H1 (cell line): ENCODE measurements at regions not wholly inside any gene's neighbourhood (a gene's known extent, or its start where the extent isn't known, plus 50 kb on each side); places are given as distances from the start of the nearest gene placed in this dataset.
A peak's percentile ranks its signal among the peaks of the same experiment; 100 is the strongest.

Source experiments
- CTCF ChIA-PET: fragments of 300-600 bp; sonication (Branson Sonifier 250); formaldehyde crosslinking; loops from one replicate; lab custom pipeline; 2021; ENCODE audit not compliant: partially characterized antibody; lab: Charles Lee
- POLR2A ChIA-PET: fragments of 300-600 bp; sonication (Branson Sonifier 250); formaldehyde crosslinking; loops from one replicate; lab custom pipeline; 2021; ENCODE audit warnings: inconsistent platforms; ENCODE audit not compliant: partially characterized antibody; lab: Charles Lee
- DNase-seq, 2 experiments: peaks; one replicate each; pipeline versions ENCODE4 v3.0.0 to v3.0.0-alpha.2; 2010 to 2022; ENCODE audit warnings: low spot score in 2 of 2, low read depth in 1 of 2, mixed read lengths in 1 of 2
- FAIRE-seq: peaks from 2 replicates; lab custom pipeline; 2011; peaks lifted over from hg19 to GRCh38; lab: Jason Lieb, UNC
- H2AFZ ChIP-seq: 2 replicates; pipeline ENCODE4 v1.8.1; 2012; ENCODE audit warnings: low read length, inconsistent platforms
- H2AK5ac ChIP-seq: 2 replicates; pipeline ENCODE4 v1.6.1; 2013; ENCODE audit warnings: low read depth, low read length
- H2BK120ac ChIP-seq: replicated peaks from 2 replicates; pipeline ENCODE3; 2013; ENCODE audit warnings: low read depth, low read length, inconsistent platforms
- H2BK12ac ChIP-seq: 2 replicates; pipeline ENCODE4 v1.6.1; 2013; ENCODE audit warnings: low read depth, low read length
- H2BK15ac ChIP-seq: 2 replicates; pipeline ENCODE4 v1.6.1; 2013; ENCODE audit warnings: low read length
- H2BK20ac ChIP-seq: 2 replicates; pipeline ENCODE4 v1.6.1; 2013; ENCODE audit warnings: low read length
- H2BK5ac ChIP-seq: 2 replicates; pipeline ENCODE4 v1.6.1; 2013; ENCODE audit warnings: low read depth, low read length
- H3K14ac ChIP-seq: 2 replicates; pipeline ENCODE4 v1.6.1; 2013; ENCODE audit warnings: inconsistent platforms; ENCODE audit not compliant: insufficient read length
- H3K18ac ChIP-seq: 2 replicates; pipeline ENCODE4 v1.6.1; 2013; ENCODE audit warnings: low read length; ENCODE audit errors: extremely low read depth
- H3K23ac ChIP-seq: 2 replicates; pipeline ENCODE4 v1.6.1; 2013; ENCODE audit warnings: inconsistent platforms; ENCODE audit not compliant: insufficient read length
- H3K23me2 ChIP-seq: 2 replicates; pipeline ENCODE4 v1.6.1; 2013; ENCODE audit warnings: low read depth, low read length
- H3K27ac ChIP-seq: 2 replicates; pipeline ENCODE4 v1.6.1; 2011; ENCODE audit warnings: low read depth, low read length, inconsistent platforms
- H3K27me3 ChIP-seq, 4 experiments: replicated peaks in 1 of 4; 1 replicate in 1 of 4; 2 replicates in 3 of 4; pipeline versions ENCODE4 v1.6.1 to v1.8.1; 2011 to 2013; ENCODE audit warnings: low read length in 3 of 4, mild to moderate bottlenecking in 3 of 4, inconsistent platforms in 2 of 4, mixed read lengths in 2 of 4, moderate library complexity in 1 of 4; ENCODE audit not compliant: control insufficient read depth in 3 of 4, insufficient read depth in 3 of 4; ENCODE audit errors: extremely low read depth in 1 of 4
- H3K36me3 ChIP-seq, 4 experiments: 2 replicates each; pipeline versions ENCODE4 v1.6.1 to v1.8.1; 2011 to 2013; ENCODE audit warnings: mild to moderate bottlenecking in 4 of 4, low read length in 3 of 4, moderate library complexity in 2 of 4, control low read depth in 1 of 4, inconsistent platforms in 1 of 4; ENCODE audit not compliant: insufficient read depth in 4 of 4, control insufficient read depth in 2 of 4
- H3K4ac ChIP-seq: replicated peaks from 2 replicates; pipeline ENCODE3; 2013; ENCODE audit warnings: low read length, low read depth, mixed read lengths, inconsistent platforms; ENCODE audit not compliant: insufficient read length
- H3K4me1 ChIP-seq, 4 experiments: replicated peaks in 1 of 4; 1 replicate in 1 of 4; 2 replicates in 3 of 4; pipeline versions ENCODE4 v1.6.1 to v1.8.1; 2011 to 2013; ENCODE audit warnings: low read length in 3 of 4, inconsistent platforms in 2 of 4, mixed read lengths in 1 of 4; ENCODE audit not compliant: insufficient read depth in 4 of 4, control insufficient read depth in 3 of 4
- H3K4me2 ChIP-seq, 2 experiments: 2 replicates each; pipeline versions ENCODE4 v1.6.1 to v1.8.1; 2011 to 2013; ENCODE audit warnings: low read depth in 2 of 2, low read length in 2 of 2, control low read depth in 1 of 2, inconsistent platforms in 1 of 2, mild to moderate bottlenecking in 1 of 2; ENCODE audit not compliant: insufficient read depth in 1 of 2
- H3K4me3 ChIP-seq, 4 experiments: fragments of 200-600, 300-600 bp in 1 of 4; sonication (generic), shearing (Covaris generic), sonication (Bioruptor Twin) in 1 of 4; 2 replicates each; pipeline versions ENCODE4 v1.5.1 to v1.8.1; 2011 to 2016; ENCODE audit warnings: low read length in 4 of 4, low read depth in 3 of 4, control low read depth in 2 of 4, inconsistent platforms in 2 of 4, mild to moderate bottlenecking in 2 of 4, mixed read lengths in 1 of 4, moderate library complexity in 1 of 4; ENCODE audit not compliant: insufficient read depth in 2 of 4; ENCODE audit errors: extremely low read depth in 1 of 4
- H3K56ac ChIP-seq: replicated peaks from 2 replicates; pipeline ENCODE3; 2013; ENCODE audit warnings: low read depth, mild to moderate bottlenecking, mixed read lengths, low read length, inconsistent platforms; ENCODE audit not compliant: insufficient read length
- H3K79me1 ChIP-seq: 2 replicates; pipeline ENCODE4 v1.6.1; 2013; ENCODE audit warnings: low read depth, low read length, control low read depth
- H3K79me2 ChIP-seq, 2 experiments: 2 replicates each; pipeline versions ENCODE4 v1.6.1 to v1.8.1; 2012 to 2013; ENCODE audit warnings: low read length in 2 of 2, mild to moderate bottlenecking in 2 of 2, inconsistent platforms in 1 of 2; ENCODE audit not compliant: insufficient read depth in 2 of 2, control insufficient read depth in 1 of 2
- H3K9ac ChIP-seq, 4 experiments: replicated peaks in 1 of 4; 1 replicate in 1 of 4; 2 replicates in 3 of 4; pipeline versions ENCODE4 v1.6.1 to v1.8.1; 2011 to 2013; ENCODE audit warnings: low read depth in 3 of 4, low read length in 3 of 4, control low read depth in 2 of 4, mild to moderate bottlenecking in 2 of 4, moderate library complexity in 2 of 4, inconsistent platforms in 1 of 4; ENCODE audit errors: extremely low read depth in 1 of 4
- H3K9me3 ChIP-seq, 2 experiments: 2 replicates each; pipeline versions ENCODE4 v1.6.1 to v1.8.1; 2012 to 2013; ENCODE audit warnings: mild to moderate bottlenecking in 2 of 2, moderate library complexity in 2 of 2, control low read depth in 1 of 2, inconsistent platforms in 1 of 2, low read depth in 1 of 2, low read length in 1 of 2, mixed read lengths in 1 of 2; ENCODE audit not compliant: insufficient read depth in 2 of 2
- H4K20me1 ChIP-seq, 2 experiments: replicated peaks in 1 of 2; 2 replicates each; pipeline versions ENCODE3 to v1.8.1; 2011 to 2013; ENCODE audit warnings: inconsistent platforms in 2 of 2, low read length in 2 of 2, mild to moderate bottlenecking in 1 of 2; ENCODE audit not compliant: insufficient read depth in 2 of 2, control insufficient read depth in 1 of 2
- H4K5ac ChIP-seq: 2 replicates; pipeline ENCODE4 v1.6.1; 2013; ENCODE audit warnings: low read length, low read depth, mixed read lengths, inconsistent platforms; ENCODE audit not compliant: insufficient read length
- H4K8ac ChIP-seq: 2 replicates; pipeline ENCODE4 v1.8.0; 2013; ENCODE audit warnings: mild to moderate bottlenecking, moderate library complexity, low read length, inconsistent platforms; ENCODE audit not compliant: insufficient read depth; ENCODE audit errors: extremely low read depth
- H4K91ac ChIP-seq: replicated peaks from 2 replicates; pipeline ENCODE3; 2013; ENCODE audit warnings: low read length, mixed read lengths, inconsistent platforms; ENCODE audit not compliant: insufficient read length
- MAFK ChIP-seq: IDR thresholded peaks from 2 replicates; pipeline ENCODE4 v1.6.1; 2012; ENCODE audit warnings: low read depth, mild to moderate bottlenecking, improper control_type of control experiment, low read length
- RFX5 ChIP-seq: IDR thresholded peaks from 2 replicates; pipeline ENCODE4 v1.6.1; 2011; ENCODE audit warnings: low read depth, low read length, improper control_type of control experiment, borderline replicate concordance
- WGBS, 2 experiments: shearing (Covaris generic) in 1 of 2; methylation state at CpG; one replicate each; pipeline versions ENCODE4 v1.1.6 to v1.1.7; 2013 to 2015; ENCODE audit warnings: low lambda C conversion rate in 2 of 2, mixed read lengths in 2 of 2, inconsistent platforms in 1 of 2, low coverage in 1 of 2, missing lambda C conversion rate in 1 of 2; ENCODE audit not compliant: insufficient replicate concordance in 2 of 2, insufficient coverage in 1 of 2, insufficient read length in 1 of 2; ENCODE audit errors: extremely low coverage in 1 of 2, missing lambda C conversion rate in 1 of 2; 5-methylcytosine and 5-hydroxymethylcytosine counted together

DNA sequence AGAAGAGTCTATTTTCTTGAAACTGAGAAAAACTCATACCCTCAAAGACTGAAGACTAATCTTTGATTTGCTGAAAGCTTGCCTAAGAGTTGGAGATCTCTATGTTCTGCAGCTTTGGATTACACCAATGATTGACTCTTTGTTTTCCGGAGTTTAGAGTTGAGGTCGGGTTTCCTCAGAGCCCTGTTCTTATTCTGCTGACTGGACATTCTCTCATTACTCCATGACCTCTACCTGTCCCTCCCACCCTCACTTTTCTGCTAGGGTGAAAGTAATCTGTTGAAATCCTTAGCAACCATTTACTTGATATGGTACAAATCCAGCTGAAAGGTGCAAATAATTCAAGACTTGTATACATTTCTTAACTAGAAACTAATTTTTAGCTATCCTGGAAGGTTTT lies 421.5 kb upstream of the FRG1 start:
- no peak overlapping the region for H2BK20ac ChIP-seq
- WGBS, 2 experiments = 97% methylated on average over 2 of the region's 2 CpGs; no CpG with 5 or more reads in 1 of the 2 experiments
- H3K4ac ChIP-seq = no peak overlapping the region
- H2BK15ac ChIP-seq = no peak overlapping the region
- no peak overlapping the region for H4K91ac ChIP-seq
- no peak overlapping the region for H3K14ac ChIP-seq
- H3K56ac ChIP-seq = no peak overlapping the region
- H2AFZ ChIP-seq = no peak overlapping the region
- DNase-seq (no peak), FAIRE-seq (no peak)
- H4K5ac ChIP-seq = no peak overlapping the region
- peaks cover 0 to 4% (median 0%) of the 10 kb centered on the region in 4 experiments; a peak in 2 of 7 replicates for H3K4me1 ChIP-seq
- H4K20me1 ChIP-seq = no peaks in the 10 kb centered on the region
- no peak overlapping the region for H3K4me2 ChIP-seq
- ChIA-PET CTCF (no interaction called here), POLR2A (no interaction called here)
- H4K8ac ChIP-seq = no peak overlapping the region
- no peak overlapping the region for H2BK5ac ChIP-seq
- no peaks in the 10 kb centered on the region for H3K79me2 ChIP-seq
- H2BK12ac ChIP-seq = no peak overlapping the region
- no peak overlapping the region for H3K18ac ChIP-seq
- TF ChIP-seq RFX5 = no peak
- peak; percentile 63 for TF ChIP-seq MAFK
- no peak overlapping the region for H3K4me3 ChIP-seq
- H3K9me3 ChIP-seq = peaks cover 0 to under 1% of the 10 kb centered on the region in 2 experiments; a peak in 1 of 4 replicates
- H3K27me3 ChIP-seq = no peaks in the 10 kb centered on the region
- H2AK5ac ChIP-seq = no peak overlapping the region
- H3K27ac ChIP-seq = no peak overlapping the region
- H3K23me2 ChIP-seq = no peaks in the 10 kb centered on the region
- no peak overlapping the region for H2BK120ac ChIP-seq
- H3K36me3 ChIP-seq = no peaks in the 10 kb centered on the region
- H3K79me1 ChIP-seq = no peaks in the 10 kb centered on the region
- H3K23ac ChIP-seq = no peak overlapping the region
- H3K9ac ChIP-seq = no peak overlapping the region
